Glutamatergic neuron (in vitro differentiated cells): ENCODE measurements at regions not wholly inside any gene's neighbourhood (a gene's known extent, or its start where the extent isn't known, plus 50 kb on each side); places are given as distances from the start of the nearest gene placed in this dataset.
A peak's percentile ranks its signal among the peaks of the same experiment; 100 is the strongest.

Experiments used
- DNase-seq: peaks from one replicate; pipeline ENCODE4 v3.0.0; 2022
- H3K27ac Mint-ChIP-seq: one replicate; pipeline ENCODE4 v1.8.0; 2020; ENCODE audit warnings: mild to moderate bottlenecking, mixed read lengths, inconsistent platforms; ENCODE audit not compliant: unreplicated experiment
- H3K27me3 Mint-ChIP-seq: one replicate; pipeline ENCODE4 v1.8.0; 2020; ENCODE audit warnings: mild to moderate bottlenecking, moderate library complexity, mixed read lengths, inconsistent platforms; ENCODE audit not compliant: unreplicated experiment
- H3K36me3 Mint-ChIP-seq: one replicate; pipeline ENCODE4 v1.8.0; 2020; ENCODE audit warnings: mild to moderate bottlenecking, mixed read lengths, inconsistent platforms; ENCODE audit not compliant: unreplicated experiment
- H3K4me1 Mint-ChIP-seq: one replicate; pipeline ENCODE4 v1.8.0; 2020; ENCODE audit warnings: mild to moderate bottlenecking, low read depth, mixed read lengths, inconsistent platforms; ENCODE audit not compliant: unreplicated experiment
- H3K4me3 Mint-ChIP-seq: one replicate; pipeline ENCODE4 v1.8.0; 2020; ENCODE audit warnings: mild to moderate bottlenecking, mixed read lengths, inconsistent platforms; ENCODE audit not compliant: unreplicated experiment
- H3K9me3 Mint-ChIP-seq: one replicate; pipeline ENCODE4 v1.8.0; 2020; ENCODE audit warnings: mild to moderate bottlenecking, moderate library complexity, mixed read lengths, inconsistent platforms; ENCODE audit not compliant: unreplicated experiment
- CTCF ChIP-seq: fragments of 200-600 bp; sonication (generic); IDR thresholded peaks from one replicate; pipeline ENCODE4 v1.5.0; 2021; ENCODE audit not compliant: partially characterized antibody, unreplicated experiment

GRCh38 chr10:31170636-31171035, 139.0 kb upstream of the ZNF438 start:
- Mint-ChIP-seq H3K27me3 (peaks cover 4% of the 10 kb centered on the region), H3K36me3 (peaks cover 24% of the 10 kb centered on the region), H3K27ac (no peak overlapping the region), H3K4me1 (peaks cover 11% of the 10 kb centered on the region), H3K9me3 (peaks cover 13% of the 10 kb centered on the region), H3K4me3 (no peak overlapping the region)
- no peak for DNase-seq
- no peak for TF ChIP-seq CTCF

- no peak overlapping the region for H3K4me3 Mint-ChIP-seq
- no peak for TF ChIP-seq CTCF
- peaks cover 9% of the 10 kb centered on the region for H3K9me3 Mint-ChIP-seq
- H3K27me3 Mint-ChIP-seq, result peaks cover 3% of the 10 kb centered on the region
- H3K36me3 Mint-ChIP-seq, result peaks cover 20% of the 10 kb centered on the region
- peaks cover 11% of the 10 kb centered on the region for H3K4me1 Mint-ChIP-seq
- no peak for DNase-seq
- H3K27ac Mint-ChIP-seq, result peak overlapping the region; percentile 92
Measured at GRCh38 chr10:31171402-31172083, 139.9 kb upstream of the ZNF438 start.

GRCh38 chr10:31172925-31173324, 141.3 kb upstream of the ZNF438 start:
- no peak for TF ChIP-seq CTCF
- no peak overlapping the region for H3K27ac Mint-ChIP-seq
- peaks cover 24% of the 10 kb centered on the region for H3K36me3 Mint-ChIP-seq
- DNase-seq, result no peak
- no peak overlapping the region for H3K4me3 Mint-ChIP-seq
- H3K4me1 Mint-ChIP-seq, result peaks cover 11% of the 10 kb centered on the region
- peaks cover 3% of the 10 kb centered on the region for H3K27me3 Mint-ChIP-seq
- H3K9me3 Mint-ChIP-seq, result peaks cover 8% of the 10 kb centered on the region

- no peak for DNase-seq
- Mint-ChIP-seq H3K36me3 (peaks cover 24% of the 10 kb centered on the region), H3K27me3 (peaks cover 3% of the 10 kb centered on the region), H3K4me1 (peaks cover 11% of the 10 kb centered on the region), H3K4me3 (no peak overlapping the region), H3K9me3 (peaks cover 8% of the 10 kb centered on the region), H3K27ac (no peak overlapping the region)
- no peak for TF ChIP-seq CTCF
Measured at GRCh38 chr10:31173752-31174151, 142.1 kb upstream of the ZNF438 start.

- H3K9me3 Mint-ChIP-seq, result no peaks in the 10 kb centered on the region
- no peaks in the 10 kb centered on the region for H3K4me1 Mint-ChIP-seq
- H3K27ac Mint-ChIP-seq, result no peak overlapping the region
- DNase-seq, result no peak
- H3K4me3 Mint-ChIP-seq, result no peak overlapping the region
- H3K27me3 Mint-ChIP-seq, result peaks cover 2% of the 10 kb centered on the region
- H3K36me3 Mint-ChIP-seq, result peaks cover 13% of the 10 kb centered on the region
- TF ChIP-seq CTCF, result no peak
Measured at GRCh38 chr10:31179091-31179680, 139.8 kb upstream of the ZEB1 start.
